Thoracic aorta (tissue), 2 donors: ENCODE measurements at regions not wholly inside any gene's neighbourhood (a gene's known extent, or its start where the extent isn't known, plus 50 kb on each side); places are given as distances from the start of the nearest gene placed in this dataset.

Experiments
- ATAC-seq: fragments of 150-250 bp; one replicate; pipeline ENCODE4 v1.8.0; 2017; ENCODE audit warnings: low read depth; ENCODE audit not compliant: insufficient number of reproducible peaks, low FRiP score
- DNase-seq: peaks from one replicate; pipeline ENCODE4 v3.0.0-alpha.2; 2020; ENCODE audit warnings: low spot score
- H3K27ac ChIP-seq, 2 donors: fragments of 200-600 bp; sonication (generic); 1 replicate in 1 of 2; 2 replicates in 1 of 2; pipeline ENCODE4 v1.5.1; 2016; ENCODE audit warnings: mild to moderate bottlenecking in 2 of 2, moderate library complexity in 2 of 2
- H3K27me3 ChIP-seq: fragments of 200-600 bp; sonication (generic); replicated peaks from 2 replicates; pipeline ENCODE4 v1.6.0; 2016; ENCODE audit warnings: mild to moderate bottlenecking; ENCODE audit not compliant: insufficient read depth
- H3K36me3 ChIP-seq: fragments of 200-600 bp; sonication (generic); one replicate; pipeline ENCODE4 v1.5.1; 2016
- H3K4me1 ChIP-seq, 2 donors: fragments of 200-600 bp; sonication (generic); 1 replicate in 1 of 2; 2 replicates in 1 of 2; pipeline versions ENCODE4 v1.5.1 to v1.6.0; 2016; ENCODE audit warnings: low read depth in 2 of 2, mild to moderate bottlenecking in 1 of 2; ENCODE audit not compliant: control insufficient read depth in 1 of 2
- H3K4me3 ChIP-seq: fragments of 200-600 bp; sonication (generic); 2 replicates; pipeline ENCODE4 v1.5.1; 2016; ENCODE audit warnings: mild to moderate bottlenecking
- H3K9me3 ChIP-seq: fragments of 200-600 bp; sonication (generic); 2 replicates; pipeline ENCODE4 v1.5.1; 2016
- CTCF ChIP-seq: fragments of 200-600 bp; sonication (generic); IDR thresholded peaks from one replicate; pipeline ENCODE4 v1.5.1; 2019; ENCODE audit warnings: antibody characterized with exemption

GRCh38 chr18:64974391-64975125 is 776.3 kb upstream of the CDH7 start:
- Histone ChIP-seq H3K4me3 (no peak overlapping the region), H3K36me3 (no peaks in the 10 kb centered on the region), H3K27me3 (no peaks in the 10 kb centered on the region), H3K27ac (no peak overlapping the region), H3K4me1 (no peaks in the 10 kb centered on the region), H3K9me3 (no peaks in the 10 kb centered on the region)
- ATAC-seq = no peak
- TF ChIP-seq CTCF = no peak
- DNase-seq = no peak

GRCh38 chr18:64972545-64972944 is 778.3 kb upstream of the CDH7 start:
- no peaks in the 10 kb centered on the region for H3K4me1 ChIP-seq
- ATAC-seq (no peak), DNase-seq (no peak)
- no peaks in the 10 kb centered on the region for H3K36me3 ChIP-seq
- H3K9me3 ChIP-seq = no peaks in the 10 kb centered on the region
- no peak for TF ChIP-seq CTCF
- no peaks in the 10 kb centered on the region for H3K27me3 ChIP-seq
- H3K27ac ChIP-seq = no peak overlapping the region
- H3K4me3 ChIP-seq = no peak overlapping the region

DNA sequence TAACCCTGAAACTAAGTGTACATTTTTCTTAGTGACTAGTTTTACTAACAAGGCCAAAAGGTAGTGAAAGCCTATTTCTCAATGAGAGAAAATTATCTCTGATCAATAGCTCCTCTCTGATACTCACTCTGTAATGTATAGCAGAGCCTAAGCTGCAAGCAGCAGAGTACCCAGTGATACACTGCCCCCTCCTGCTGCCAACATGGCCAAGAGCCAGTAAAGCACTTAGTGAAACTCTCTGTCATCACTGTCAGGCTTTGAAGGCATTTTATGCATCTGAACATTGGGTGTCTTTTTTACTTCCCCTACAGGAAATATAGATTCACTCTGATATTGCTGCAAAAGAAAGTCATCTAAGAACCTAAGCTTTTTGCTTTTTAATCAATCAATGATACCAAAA is 784.1 kb upstream of the CDH7 start:
- TF ChIP-seq CTCF = no peak
- Histone ChIP-seq H3K4me1 (no peaks in the 10 kb centered on the region), H3K27me3 (no peaks in the 10 kb centered on the region), H3K9me3 (no peaks in the 10 kb centered on the region), H3K36me3 (no peaks in the 10 kb centered on the region), H3K27ac (no peak overlapping the region), H3K4me3 (no peak overlapping the region)
- DNase-seq (no peak), ATAC-seq (no peak)

GRCh38 chr18:64956465-64956864 is 794.3 kb upstream of the CDH7 start:
- no peak for ATAC-seq
- H3K4me1 ChIP-seq = no peaks in the 10 kb centered on the region
- no peak overlapping the region for H3K27ac ChIP-seq
- H3K36me3 ChIP-seq = no peaks in the 10 kb centered on the region
- no peaks in the 10 kb centered on the region for H3K9me3 ChIP-seq
- no peak for DNase-seq
- no peak overlapping the region for H3K4me3 ChIP-seq
- no peak for TF ChIP-seq CTCF
- H3K27me3 ChIP-seq = no peaks in the 10 kb centered on the region

DNA sequence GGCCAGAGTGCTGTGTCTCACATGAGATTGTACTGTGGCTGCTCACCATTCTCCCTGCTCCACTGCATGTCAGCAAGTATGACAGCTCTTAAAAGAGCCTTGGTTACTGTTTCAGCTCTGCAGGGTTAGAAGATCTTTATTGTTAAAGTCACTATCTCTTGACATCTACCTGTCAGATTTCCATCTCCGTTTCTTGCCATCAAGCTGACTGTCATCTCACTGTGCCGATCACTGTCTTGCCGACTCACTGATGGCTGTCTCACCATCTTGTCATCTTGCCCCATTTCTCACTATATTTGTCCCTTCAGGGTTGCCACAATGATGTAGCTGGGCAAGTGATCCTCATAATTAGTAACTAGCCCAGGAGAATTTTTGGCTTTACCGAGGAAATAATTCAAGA is 800.9 kb upstream of the CDH7 start:
- DNase-seq = no peak
- ATAC-seq = no peak
- TF ChIP-seq CTCF = no peak
- Histone ChIP-seq H3K27me3 (no peaks in the 10 kb centered on the region), H3K36me3 (no peaks in the 10 kb centered on the region), H3K4me3 (no peak overlapping the region), H3K9me3 (no peaks in the 10 kb centered on the region), H3K4me1 (no peaks in the 10 kb centered on the region), H3K27ac (no peak overlapping the region)
